ENCODE measurements at regions not wholly inside any gene's neighbourhood (a gene's known extent, or its start where the extent isn't known, plus 50 kb on each side); places are given as distances from the start of the nearest gene placed in this dataset.

DNA sequence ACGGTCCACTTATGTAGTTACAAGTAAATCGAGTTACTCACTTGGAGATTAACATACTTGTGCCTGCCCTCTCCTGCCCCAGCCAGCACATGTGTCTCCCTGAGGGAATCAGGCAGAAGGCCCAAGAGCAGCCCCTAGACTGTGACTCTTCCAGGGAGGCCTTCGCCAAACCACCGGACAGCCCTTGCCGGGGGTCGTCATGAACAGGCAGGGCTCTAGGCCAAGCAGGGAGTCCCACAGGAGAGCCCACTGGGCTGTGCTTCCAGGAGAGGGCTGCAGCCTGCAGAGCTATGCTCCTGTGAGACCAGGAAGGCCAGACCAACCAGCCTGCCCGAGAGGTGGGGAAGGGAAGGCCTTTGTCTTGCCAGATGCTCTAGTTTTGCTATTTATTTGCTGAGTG lies 283.3 kb downstream of the FOXO1 start:
- no peaks in the 10 kb centered on the region for H3K36me3 ChIP-seq
- no peak overlapping the region for H3K4me3 ChIP-seq
- peaks cover 9% of the 10 kb centered on the region for H3K4me1 ChIP-seq
- Mint-ChIP-seq H3K27ac (peak overlapping the region; percentile 87), H3K36me3 (no peaks in the 10 kb centered on the region), H3K4me1 (peaks cover 28% of the 10 kb centered on the region), H3K9me3 (peaks cover 5% of the 10 kb centered on the region), H3K4me3 (no peak overlapping the region), H3K27me3 (ENCODE audit: insufficient read depth, low read depth) (peaks cover 6% of the 10 kb centered on the region)
- no peak overlapping the region for H3K4me2 ChIP-seq
- H2AFZ ChIP-seq (replicated peaks) = peak overlapping the region; percentile 79
- no peaks in the 10 kb centered on the region for H3K27me3 ChIP-seq
- no peaks in the 10 kb centered on the region for H3K79me2 ChIP-seq (ENCODE audit: low read depth)
- no peak overlapping the region for H3K9ac ChIP-seq
- no peak for TF ChIP-seq CTCF (IDR thresholded peaks at IDR 0.05)
- TF ChIP-seq EZH2 (IDR thresholded peaks at IDR 0.05) = no peak
- TF ChIP-seq EZH2phosphoT487 (IDR thresholded peaks at IDR 0.05) = no peak
- no peak for DNase-seq (ENCODE audit: low spot score)
- H3F3A ChIP-seq (ENCODE audit: low read depth) = no peaks in the 10 kb centered on the region
- H4K20me1 ChIP-seq (ENCODE audit: low read depth) = no peaks in the 10 kb centered on the region
- H3K9me3 ChIP-seq (ENCODE audit: low read depth) = no peaks in the 10 kb centered on the region
- H3K27ac ChIP-seq = no peak overlapping the region

GRCh38 chr13:40383885-40384284 lies 282.6 kb downstream of the FOXO1 start:
- no peak for TF ChIP-seq EZH2 (IDR thresholded peaks at IDR 0.05)
- Mint-ChIP-seq H3K4me1 (peaks cover 33% of the 10 kb centered on the region), H3K9me3 (peaks cover 5% of the 10 kb centered on the region), H3K27me3 (ENCODE audit: insufficient read depth, low read depth) (peaks cover 5% of the 10 kb centered on the region), H3K27ac (no peak overlapping the region), H3K4me3 (no peak overlapping the region), H3K36me3 (no peaks in the 10 kb centered on the region)
- H3F3A ChIP-seq (ENCODE audit: low read depth) = no peaks in the 10 kb centered on the region
- H3K4me3 ChIP-seq = no peak overlapping the region
- H3K9ac ChIP-seq = no peak overlapping the region
- H2AFZ ChIP-seq (replicated peaks) = no peak overlapping the region
- peaks cover 9% of the 10 kb centered on the region for H3K4me1 ChIP-seq
- no peak for DNase-seq (ENCODE audit: low spot score)
- H4K20me1 ChIP-seq (ENCODE audit: low read depth) = no peaks in the 10 kb centered on the region
- H3K79me2 ChIP-seq (ENCODE audit: low read depth) = no peaks in the 10 kb centered on the region
- no peaks in the 10 kb centered on the region for H3K9me3 ChIP-seq (ENCODE audit: low read depth)
- no peak overlapping the region for H3K27ac ChIP-seq
- no peaks in the 10 kb centered on the region for H3K36me3 ChIP-seq
- H3K4me2 ChIP-seq = no peak overlapping the region
- H3K27me3 ChIP-seq = no peaks in the 10 kb centered on the region

DNA sequence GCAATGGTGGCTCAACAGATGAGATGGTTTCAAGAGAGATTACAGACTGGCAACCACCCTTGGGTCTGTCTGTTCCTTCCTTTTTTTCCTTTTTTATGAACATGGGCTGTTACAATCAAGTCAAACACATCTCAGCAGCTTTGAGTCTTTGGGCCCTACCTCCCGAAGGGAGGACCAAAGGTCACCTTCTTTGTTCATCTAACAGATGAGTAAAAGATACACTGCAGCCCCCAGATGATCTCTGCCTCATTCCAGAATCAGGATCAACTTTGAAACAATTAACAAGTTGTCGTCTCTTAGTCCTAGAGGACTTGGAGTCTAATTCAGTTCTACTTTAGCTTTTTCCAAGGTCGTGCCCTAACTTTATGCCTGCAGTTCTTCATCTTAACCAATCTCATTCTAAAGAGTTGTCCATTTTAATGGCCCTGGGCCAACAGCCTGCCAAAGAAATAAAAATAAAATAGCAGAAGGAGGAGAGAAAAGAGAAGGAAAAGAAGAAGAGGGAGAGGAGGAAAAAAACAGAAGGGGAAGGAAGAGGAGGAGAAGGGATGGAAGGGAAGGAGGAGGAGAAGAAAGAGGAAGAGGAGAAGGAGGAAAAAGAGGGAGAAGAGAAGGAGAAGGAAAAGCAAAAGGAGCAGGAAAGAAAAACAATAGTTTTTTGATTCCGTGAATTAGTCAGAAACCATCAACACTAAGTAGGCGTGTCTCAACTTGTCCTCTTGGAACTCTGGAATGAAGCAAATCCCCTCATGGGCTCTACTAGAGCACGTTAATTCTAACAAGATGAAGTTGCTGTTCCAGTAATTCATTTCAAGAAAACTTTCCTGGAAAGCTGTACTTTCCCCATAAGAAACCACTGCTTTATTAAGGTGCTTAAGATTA lies 281.2 kb downstream of the FOXO1 start:
- TF ChIP-seq EZH2phosphoT487 (IDR thresholded peaks at IDR 0.05) (no peak), EZH2 (IDR thresholded peaks at IDR 0.05) (no peak), CTCF (IDR thresholded peaks at IDR 0.05) (no peak)
- Histone ChIP-seq H2AFZ (replicated peaks) (peak overlapping the region; percentile 7), H3F3A (ENCODE audit: low read depth) (peaks cover 13% of the 10 kb centered on the region), H3K4me3 (no peak overlapping the region), H3K27me3 (no peaks in the 10 kb centered on the region), H3K79me2 (ENCODE audit: low read depth) (no peaks in the 10 kb centered on the region), H3K4me2 (no peak overlapping the region), H3K9ac (no peak overlapping the region), H3K4me1 (peaks cover 21% of the 10 kb centered on the region), H3K9me3 (ENCODE audit: low read depth) (no peaks in the 10 kb centered on the region), H3K36me3 (no peaks in the 10 kb centered on the region), H4K20me1 (ENCODE audit: low read depth) (no peaks in the 10 kb centered on the region), H3K27ac (no peak overlapping the region)
- Mint-ChIP-seq H3K4me3 (no peak overlapping the region), H3K27ac (no peak overlapping the region), H3K36me3 (no peaks in the 10 kb centered on the region), H3K27me3 (ENCODE audit: insufficient read depth, low read depth) (peaks cover 4% of the 10 kb centered on the region), H3K4me1 (peaks cover 44% of the 10 kb centered on the region), H3K9me3 (peaks cover 2% of the 10 kb centered on the region)
- no peak for DNase-seq (ENCODE audit: low spot score)

GRCh38 chr13:40385858-40386180 lies 280.6 kb downstream of the FOXO1 start:
- no peak for DNase-seq (ENCODE audit: low spot score)
- no peaks in the 10 kb centered on the region for H3K9me3 ChIP-seq (ENCODE audit: low read depth)
- H3K27me3 ChIP-seq = no peaks in the 10 kb centered on the region
- H3F3A ChIP-seq (ENCODE audit: low read depth) = peaks cover 19% of the 10 kb centered on the region
- no peak overlapping the region for H3K9ac ChIP-seq
- no peak overlapping the region for H3K27ac Mint-ChIP-seq
- H3K36me3 ChIP-seq = no peaks in the 10 kb centered on the region
- H3K27ac ChIP-seq = no peak overlapping the region
- H2AFZ ChIP-seq (replicated peaks) = no peak overlapping the region
- H3K4me3 ChIP-seq = no peak overlapping the region
- no peaks in the 10 kb centered on the region for H4K20me1 ChIP-seq (ENCODE audit: low read depth)
- peaks cover 2% of the 10 kb centered on the region for H3K9me3 Mint-ChIP-seq
- H3K4me2 ChIP-seq = no peak overlapping the region
- peaks cover 27% of the 10 kb centered on the region for H3K4me1 ChIP-seq
- H3K36me3 Mint-ChIP-seq = no peaks in the 10 kb centered on the region
- H3K79me2 ChIP-seq (ENCODE audit: low read depth) = no peaks in the 10 kb centered on the region
- TF ChIP-seq EZH2phosphoT487 (IDR thresholded peaks at IDR 0.05) (no peak), CTCF (IDR thresholded peaks at IDR 0.05) (no peak), EZH2 (IDR thresholded peaks at IDR 0.05) (no peak)
- peaks cover 50% of the 10 kb centered on the region for H3K4me1 Mint-ChIP-seq
- H3K27me3 Mint-ChIP-seq (ENCODE audit: insufficient read depth, low read depth) = peaks cover 4% of the 10 kb centered on the region
- no peak overlapping the region for H3K4me3 Mint-ChIP-seq
